NCI-H2107 (cell line): ENCODE measurements at regions not wholly inside any gene's neighbourhood (a gene's known extent, or its start where the extent isn't known, plus 50 kb on each side); places are given as distances from the start of the nearest gene placed in this dataset.

Source experiments
- DNase-seq: peaks from one replicate; lab custom pipeline; 2025; lab: John Stamatoyannopoulos, UW

DNA sequence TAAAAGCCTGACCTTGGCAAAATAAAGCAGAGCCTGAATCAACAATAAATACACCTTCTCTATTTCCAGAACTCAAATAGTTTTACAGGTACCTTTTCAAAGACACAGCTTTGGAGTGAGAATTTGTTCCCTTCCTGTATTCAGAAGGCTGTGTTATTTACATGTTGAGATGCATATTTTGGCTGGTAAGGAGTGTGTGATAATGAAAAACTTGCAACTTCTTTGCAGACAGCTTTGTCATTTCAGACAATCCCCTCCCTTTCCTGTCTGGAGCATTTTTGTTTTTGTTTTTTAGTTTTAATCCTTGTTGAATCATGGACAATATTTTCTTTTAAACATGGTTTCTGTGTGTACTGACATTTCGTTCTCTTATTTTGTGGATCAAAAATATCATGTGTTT lies 493.8 kb downstream of the FAT4 start:
- no peak for DNase-seq

DNA sequence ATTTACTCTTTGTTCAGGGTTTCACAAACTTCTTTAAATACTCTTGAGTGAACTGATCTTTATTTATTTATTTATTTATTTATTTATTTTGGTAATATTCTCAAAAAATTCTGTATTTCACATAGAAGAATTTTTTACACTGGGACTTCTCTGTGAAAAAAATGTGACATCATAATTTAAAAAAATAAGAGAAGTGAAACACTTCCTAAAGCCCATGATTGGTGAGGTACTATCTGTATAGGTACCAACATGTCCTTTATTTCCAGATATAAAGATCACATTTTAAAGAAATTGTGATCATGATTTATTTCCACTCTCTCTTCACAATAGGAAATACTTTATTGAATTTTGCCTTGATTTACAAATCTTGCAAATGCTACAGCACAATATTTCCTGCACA lies 497.1 kb downstream of the FAT4 start:
- DNase-seq = no peak

GRCh38 chr4:125826801-125827695 lies 512.3 kb downstream of the FAT4 start:
- DNase-seq = no peak

DNA sequence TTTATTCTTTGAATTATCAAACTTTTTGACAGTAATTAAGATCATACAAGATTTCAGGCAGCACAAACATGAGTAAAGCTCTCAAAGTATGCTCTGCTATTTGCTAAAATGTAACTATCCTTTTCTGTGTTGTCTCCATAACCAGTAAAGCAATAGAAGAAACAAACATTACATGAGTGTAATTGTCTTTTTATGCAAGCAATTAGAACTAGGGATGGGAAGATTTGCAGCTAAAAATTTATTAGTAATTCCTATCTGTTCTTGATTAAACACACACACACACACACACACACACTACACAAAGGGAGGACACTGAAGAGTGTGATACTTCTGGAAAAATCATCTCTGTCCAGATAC lies 512.9 kb downstream of the FAT4 start:
- no peak for DNase-seq

- DNase-seq = no peak
Observed at GRCh38 chr4:125828346-125828745, 513.6 kb downstream of the FAT4 start.

DNA sequence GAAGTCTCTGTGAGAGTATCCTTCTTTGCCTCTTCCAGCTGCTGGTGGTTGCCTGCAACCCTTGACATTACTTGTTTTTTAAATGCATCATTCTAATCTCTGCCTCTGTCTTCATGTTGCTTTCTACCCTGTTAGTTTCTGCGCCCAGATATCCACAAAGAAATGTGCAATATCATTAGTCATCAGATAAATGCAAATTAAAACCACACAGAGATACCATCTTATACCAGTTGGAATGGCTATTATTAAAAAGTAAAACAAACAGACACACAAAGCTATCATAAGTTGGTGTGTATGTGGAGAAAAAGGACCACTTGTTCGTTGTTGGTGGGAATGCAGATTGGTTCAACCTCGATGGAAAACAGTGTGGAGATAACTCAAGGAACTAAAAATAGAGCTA lies 517.4 kb downstream of the FAT4 start:
- DNase-seq = no peak

GRCh38 chr4:125836597-125837195 lies 521.9 kb downstream of the FAT4 start:
- DNase-seq = no peak

GRCh38 chr4:125837493-125838201 lies 522.9 kb downstream of the FAT4 start:
- no peak for DNase-seq

DNA sequence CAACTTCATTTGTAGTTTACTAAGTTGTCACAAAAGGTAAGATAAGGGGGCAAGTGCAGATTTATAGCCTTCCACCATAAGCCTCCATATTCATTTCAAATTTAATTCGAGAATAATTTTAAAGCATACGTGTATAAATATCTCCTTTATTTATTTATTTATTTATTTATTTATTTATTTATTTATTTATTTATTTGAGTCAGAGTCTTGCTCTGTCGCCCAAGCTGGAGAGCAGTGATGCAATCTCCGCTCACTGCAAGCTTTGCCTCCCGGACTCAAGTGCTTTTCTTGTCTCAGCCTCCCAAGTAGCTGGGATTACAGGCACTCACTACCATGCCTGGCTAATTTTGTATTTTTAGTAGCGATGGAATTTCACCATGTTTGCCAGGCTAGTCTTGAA lies 523.4 kb downstream of the FAT4 start:
- DNase-seq = no peak

DNA sequence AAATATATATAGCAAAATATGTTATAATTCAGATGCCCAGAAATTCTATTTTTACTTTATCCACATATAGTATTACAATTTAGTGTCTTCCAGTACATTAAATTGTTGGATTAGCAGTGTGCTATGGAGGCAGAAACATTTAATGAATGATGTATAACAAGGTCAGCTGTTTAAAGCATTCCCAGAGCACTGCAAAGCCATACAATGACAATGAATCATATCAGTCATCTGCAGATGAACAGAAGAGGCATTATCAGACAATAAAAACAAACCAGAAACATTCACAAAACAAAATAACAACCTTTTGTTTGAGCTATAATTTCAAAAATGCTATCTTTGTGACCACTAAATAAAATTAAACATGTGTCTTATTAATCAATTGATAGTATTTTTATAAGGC lies 524.2 kb downstream of the FAT4 start:
- DNase-seq = no peak

DNA sequence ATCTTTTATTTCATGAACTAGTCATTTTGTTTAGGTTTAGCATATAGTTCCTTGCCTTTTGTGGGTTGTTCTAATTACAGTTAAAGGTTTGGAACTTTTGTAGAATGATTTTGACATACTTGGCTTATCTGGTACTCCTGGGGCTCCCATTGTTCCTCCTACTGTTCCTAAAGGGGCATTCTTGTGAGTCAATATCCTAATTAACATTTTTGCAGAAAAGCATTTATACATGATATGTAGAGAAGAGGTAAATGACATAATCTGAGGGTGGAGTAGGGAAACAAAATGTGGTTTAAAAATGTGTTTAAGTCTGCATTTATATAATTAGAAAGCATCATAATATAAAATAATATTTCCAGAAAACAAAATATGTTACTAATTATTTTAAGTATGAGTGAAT lies 529.2 kb downstream of the FAT4 start:
- DNase-seq = no peak

DNA sequence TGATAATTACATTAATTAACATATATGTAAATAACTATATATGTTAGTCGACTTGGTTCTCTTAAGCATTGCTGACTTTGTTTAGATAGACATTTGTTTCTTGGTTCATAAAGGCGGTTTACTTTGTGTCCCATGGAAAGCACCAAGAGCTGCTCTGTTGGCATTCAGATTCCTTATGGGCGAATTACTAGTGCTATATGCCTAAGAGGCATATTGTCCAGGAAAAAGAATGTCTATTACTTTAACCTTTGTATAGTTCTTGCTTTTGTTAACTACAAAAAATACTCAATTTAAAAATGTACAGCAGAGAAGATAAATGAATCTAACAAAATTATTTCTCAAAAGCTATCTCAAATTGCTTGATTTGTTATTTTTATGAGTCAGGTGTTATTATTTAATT lies 532.8 kb downstream of the FAT4 start:
- DNase-seq = no peak

- no peak for DNase-seq
Observed at GRCh38 chr4:125849869-125850268, 535.1 kb downstream of the FAT4 start.

GRCh38 chr4:125891597-125892258 lies 577.0 kb downstream of the FAT4 start:
- DNase-seq = no peak

DNA sequence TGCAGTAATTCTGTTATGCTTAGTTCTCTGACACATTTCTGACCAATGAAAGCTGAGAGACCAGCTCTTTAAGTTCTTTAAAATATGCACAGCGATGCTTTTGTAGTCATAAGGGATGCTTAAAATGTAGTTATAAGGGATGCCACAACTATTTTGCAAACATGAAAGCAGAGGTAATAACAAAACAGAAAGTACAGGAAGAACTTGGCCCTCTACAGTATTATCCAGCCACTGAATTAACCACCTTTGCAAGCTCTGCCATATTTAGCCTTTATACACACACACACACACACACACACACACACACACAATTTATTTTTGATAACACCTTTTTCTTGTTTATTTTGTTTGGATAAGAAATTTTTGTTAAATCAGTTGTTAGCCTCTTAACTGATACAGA lies 590.0 kb downstream of the FAT4 start:
- no peak for DNase-seq

GRCh38 chr4:125911058-125911457 lies 596.3 kb downstream of the FAT4 start:
- no peak for DNase-seq

DNA sequence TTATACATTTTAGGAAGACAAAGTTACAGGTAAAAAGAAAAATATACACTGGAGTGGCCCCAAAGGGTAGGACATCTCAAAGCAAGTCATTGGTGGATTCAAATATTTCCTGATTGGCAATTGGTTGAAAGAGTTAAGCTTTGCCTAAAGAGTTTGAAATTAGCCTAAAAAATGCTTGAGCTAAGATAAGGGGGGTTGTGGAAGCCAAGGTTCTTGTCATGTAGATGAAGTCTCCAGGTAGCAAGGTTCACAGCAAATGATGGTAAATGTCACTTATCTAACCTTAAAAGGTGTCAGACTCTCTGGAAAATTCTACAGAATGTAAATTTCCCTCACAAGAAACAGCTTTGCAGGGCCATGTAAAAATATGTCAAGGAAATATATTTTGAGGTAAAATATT lies 596.7 kb downstream of the FAT4 start:
- no peak for DNase-seq

DNA sequence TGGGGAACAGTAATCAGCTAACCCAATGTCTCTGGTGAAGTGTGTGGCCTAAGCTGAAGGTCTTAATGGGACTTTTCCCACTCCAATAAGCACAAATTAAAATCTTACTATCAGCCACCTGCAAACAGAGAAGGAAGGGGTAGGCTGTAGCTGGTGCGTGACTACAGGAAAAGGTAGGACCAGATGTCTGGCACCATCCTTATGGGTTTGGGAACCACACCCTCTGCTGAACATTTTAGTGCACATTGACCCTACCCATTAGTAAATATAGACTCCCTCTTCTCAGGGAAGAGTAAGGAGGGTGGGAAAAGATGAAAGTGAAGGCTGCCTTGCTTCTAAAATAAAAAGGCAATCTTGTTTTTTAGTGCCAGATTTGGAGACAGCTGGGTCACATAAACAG lies 602.8 kb downstream of the FAT4 start:
- no peak for DNase-seq

DNA sequence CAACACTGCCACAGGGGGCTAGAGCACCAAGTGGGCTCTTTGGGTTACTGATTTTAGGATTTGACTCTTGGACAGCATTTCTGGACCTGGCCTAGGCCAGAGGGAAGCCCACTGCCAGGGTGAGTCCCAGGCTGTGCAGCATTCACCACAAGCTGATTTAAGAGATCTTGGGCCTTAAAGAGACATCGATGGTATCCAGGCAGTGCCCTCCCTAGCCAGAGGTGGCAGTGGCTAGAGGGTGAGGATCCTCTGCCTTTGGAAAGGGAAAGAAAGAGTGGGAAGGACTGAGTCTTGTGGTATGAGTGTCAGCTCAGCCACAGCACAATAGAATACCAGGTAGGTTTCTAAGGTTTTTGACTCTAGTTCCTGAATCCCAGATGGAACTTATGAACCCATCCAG lies 613.9 kb downstream of the FAT4 start:
- DNase-seq = no peak

GRCh38 chr4:125938541-125938940 lies 623.8 kb downstream of the FAT4 start:
- no peak for DNase-seq

GRCh38 chr4:125940426-125940825 lies 625.7 kb downstream of the FAT4 start:
- no peak for DNase-seq

DNA sequence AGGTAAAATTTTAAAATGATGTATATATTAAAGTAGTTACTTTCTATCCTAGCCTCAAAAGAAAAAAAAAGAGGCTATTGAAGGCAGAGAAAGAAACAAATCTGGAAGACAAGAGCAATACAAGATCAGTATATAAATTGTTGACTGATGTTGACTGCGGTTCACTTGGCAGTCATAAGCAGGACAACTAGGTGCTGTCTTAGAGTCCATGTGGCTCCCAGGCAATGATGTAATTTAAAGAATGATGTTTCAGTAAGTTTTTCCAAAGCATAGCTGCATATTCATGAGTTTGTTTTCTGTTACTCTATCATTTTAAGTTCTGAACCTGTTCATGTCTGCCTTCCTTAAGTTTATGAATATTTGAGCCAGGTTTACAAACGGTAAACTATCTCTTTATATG lies 630.2 kb downstream of the FAT4 start:
- DNase-seq = no peak

DNA sequence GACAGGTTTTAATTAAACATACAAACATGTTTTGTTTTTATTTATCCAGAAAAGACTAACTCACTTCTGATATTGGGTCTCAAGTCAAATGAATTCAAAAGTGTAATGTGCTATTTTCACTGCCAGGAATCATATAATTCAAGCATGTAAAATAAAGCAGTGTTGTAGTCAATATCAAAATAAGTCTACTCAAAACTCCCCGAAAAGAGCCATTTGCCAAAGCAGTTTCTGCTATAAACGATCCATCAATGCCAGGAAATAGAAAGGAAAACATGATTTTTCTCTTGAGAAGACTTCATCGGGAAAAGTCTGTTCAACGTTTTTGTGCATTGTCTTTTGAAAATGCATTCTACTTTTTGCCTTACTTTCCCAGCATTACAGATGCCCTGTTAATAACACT lies 633.3 kb downstream of the FAT4 start:
- no peak for DNase-seq
